Fibroblast of pulmonary artery (primary cell): ENCODE measurements at regions not wholly inside any gene's neighbourhood (a gene's known extent, or its start where the extent isn't known, plus 50 kb on each side); places are given as distances from the start of the nearest gene placed in this dataset.

Experiments used
- DNase-seq: peaks from one replicate; pipeline ENCODE4 v3.0.0-alpha.2; 2010; ENCODE audit warnings: low read depth
- H3K4me3 ChIP-seq: replicated peaks from 2 replicates; pipeline ENCODE4 v1.5.1; 2011; ENCODE audit warnings: low read depth, mild to moderate bottlenecking, control low read depth, low read length, moderate library complexity
- TF ChIP-seq, protein P1 (sequence below): IDR thresholded peaks from 2 replicates; pipeline ENCODE4 v1.5.1; 2011; ENCODE audit warnings: mild to moderate bottlenecking, control low read depth, low read length, inconsistent platforms; ENCODE audit errors: missing control alignments

DNA sequence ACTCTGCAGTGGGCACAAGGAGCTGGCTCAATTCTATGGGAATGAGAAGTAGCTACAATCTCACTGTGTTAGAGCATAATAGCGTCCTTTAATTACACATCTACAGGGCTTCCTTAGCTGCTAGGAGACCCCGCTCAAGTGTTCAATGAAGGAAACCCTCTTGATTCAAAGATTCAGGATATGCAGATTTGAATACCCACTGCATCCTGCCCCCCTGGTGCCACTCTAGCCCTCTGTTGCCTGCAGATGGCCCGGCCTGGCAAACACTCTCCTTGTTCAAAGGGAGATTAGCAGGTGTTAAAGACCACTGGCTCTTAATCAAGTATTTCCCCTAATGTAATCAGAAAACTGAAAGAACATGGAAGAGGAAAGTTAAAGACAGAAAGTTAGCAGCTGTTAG, 356.6 kb downstream of the VGLL3 start:
- DNase-seq: no peak
- no peak overlapping the region for H3K4me3 ChIP-seq
- TF ChIP-seq, protein P1, sequence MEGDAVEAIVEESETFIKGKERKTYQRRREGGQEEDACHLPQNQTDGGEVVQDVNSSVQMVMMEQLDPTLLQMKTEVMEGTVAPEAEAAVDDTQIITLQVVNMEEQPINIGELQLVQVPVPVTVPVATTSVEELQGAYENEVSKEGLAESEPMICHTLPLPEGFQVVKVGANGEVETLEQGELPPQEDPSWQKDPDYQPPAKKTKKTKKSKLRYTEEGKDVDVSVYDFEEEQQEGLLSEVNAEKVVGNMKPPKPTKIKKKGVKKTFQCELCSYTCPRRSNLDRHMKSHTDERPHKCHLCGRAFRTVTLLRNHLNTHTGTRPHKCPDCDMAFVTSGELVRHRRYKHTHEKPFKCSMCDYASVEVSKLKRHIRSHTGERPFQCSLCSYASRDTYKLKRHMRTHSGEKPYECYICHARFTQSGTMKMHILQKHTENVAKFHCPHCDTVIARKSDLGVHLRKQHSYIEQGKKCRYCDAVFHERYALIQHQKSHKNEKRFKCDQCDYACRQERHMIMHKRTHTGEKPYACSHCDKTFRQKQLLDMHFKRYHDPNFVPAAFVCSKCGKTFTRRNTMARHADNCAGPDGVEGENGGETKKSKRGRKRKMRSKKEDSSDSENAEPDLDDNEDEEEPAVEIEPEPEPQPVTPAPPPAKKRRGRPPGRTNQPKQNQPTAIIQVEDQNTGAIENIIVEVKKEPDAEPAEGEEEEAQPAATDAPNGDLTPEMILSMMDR: no peak

DNA sequence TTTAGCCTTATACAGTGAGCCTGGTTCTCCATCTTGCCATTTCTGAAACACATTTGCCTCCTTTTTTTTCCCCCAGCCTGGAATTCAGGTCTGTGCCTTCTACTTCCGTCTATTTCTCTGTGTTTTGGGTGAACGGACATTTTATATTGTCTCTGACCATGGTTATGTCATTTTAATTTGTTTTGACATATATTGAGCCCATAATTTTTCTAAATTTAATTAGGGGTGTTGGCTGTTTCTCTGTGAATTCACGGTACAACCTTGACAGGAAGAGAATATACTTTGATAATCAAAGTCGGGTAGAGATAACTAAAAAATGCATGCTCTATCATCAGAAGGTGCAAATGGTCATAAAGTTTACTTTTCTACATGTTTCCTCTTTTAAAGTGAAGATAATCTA, 361.4 kb downstream of the VGLL3 start:
- TF ChIP-seq, protein P1: no peak
- no peak overlapping the region for H3K4me3 ChIP-seq
- no peak for DNase-seq

DNA sequence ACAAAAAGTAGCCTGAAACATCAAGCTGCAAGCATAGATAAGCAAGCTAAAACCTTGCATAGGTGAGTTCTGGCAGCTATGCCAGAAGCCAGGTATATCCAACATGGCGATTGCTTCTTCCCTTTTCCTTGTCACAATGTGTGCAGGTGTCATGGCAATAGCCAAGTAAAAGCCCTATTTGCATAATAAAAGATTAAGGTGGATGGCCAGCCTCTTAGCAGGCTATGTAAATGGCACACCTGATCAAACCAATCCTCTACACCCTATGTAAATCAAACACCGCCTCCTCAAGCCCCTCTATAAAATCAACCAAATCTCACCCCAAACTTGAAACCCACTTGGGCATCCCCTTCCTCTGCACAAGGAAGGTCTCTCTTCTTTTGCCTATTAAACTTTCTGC, 366.8 kb downstream of the VGLL3 start:
- no peak overlapping the region for H3K4me3 ChIP-seq
- TF ChIP-seq, protein P1: no peak
- no peak for DNase-seq

DNA sequence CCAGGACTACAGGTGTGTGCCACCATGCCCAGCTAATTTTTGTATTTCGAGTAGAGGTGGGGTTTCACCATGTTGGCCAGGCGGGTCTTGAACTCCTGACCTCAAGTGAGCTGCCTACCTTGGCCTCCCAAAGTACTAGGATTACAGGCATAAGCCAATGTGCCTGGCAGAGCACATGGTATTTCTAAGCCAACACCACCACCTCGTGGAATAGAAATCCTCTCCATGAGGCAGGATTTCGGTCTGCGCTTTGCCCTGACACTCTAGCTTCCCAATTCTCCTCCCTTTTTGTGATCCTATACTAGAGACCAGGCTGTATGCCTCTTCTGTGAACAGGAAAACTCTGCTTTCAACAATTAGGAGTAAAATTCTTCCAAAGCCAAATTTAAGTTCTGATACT, 372.2 kb downstream of the VGLL3 start:
- H3K4me3 ChIP-seq: no peak overlapping the region
- TF ChIP-seq, protein P1: no peak
- no peak for DNase-seq

DNA sequence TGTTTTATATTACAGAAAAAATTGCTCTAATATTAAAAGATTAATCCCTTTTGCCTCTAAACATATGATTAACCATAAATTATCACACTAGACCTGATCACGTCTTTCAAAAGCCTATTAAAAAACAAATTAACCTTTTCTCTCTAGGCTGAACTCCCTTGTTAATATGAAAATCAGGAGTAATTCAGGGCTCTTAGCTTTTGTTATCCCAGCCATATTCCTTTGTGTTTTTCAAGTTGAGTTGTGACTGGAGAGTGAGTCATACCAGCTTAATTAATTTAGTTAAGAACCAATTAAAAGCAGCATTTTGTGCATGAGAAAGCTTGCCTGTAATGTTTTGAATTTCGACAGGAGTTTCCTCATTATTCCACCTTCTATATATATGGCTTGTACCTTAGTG, 385.8 kb downstream of the VGLL3 start:
- H3K4me3 ChIP-seq: no peak overlapping the region
- DNase-seq: no peak
- TF ChIP-seq, protein P1: no peak

DNA sequence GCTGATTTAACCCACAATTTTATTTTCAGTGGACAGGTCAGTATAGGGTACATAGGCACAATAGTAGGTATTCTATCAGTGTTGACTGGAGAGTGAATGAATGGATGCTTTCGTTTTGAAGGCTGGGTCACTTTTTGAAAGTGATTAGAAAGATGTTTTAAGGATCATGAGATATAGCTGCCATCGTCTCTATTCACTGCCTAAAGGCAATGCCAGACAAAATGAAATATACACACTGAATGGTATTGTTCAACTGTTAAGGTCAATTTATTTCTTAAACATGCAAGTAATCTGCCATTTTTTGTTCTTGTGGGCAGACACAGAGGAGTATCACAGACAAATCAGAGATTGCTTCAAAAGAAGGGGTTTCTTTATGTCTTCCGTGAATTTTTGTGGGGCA, 395.3 kb downstream of the VGLL3 start:
- TF ChIP-seq, protein P1: no peak
- DNase-seq: no peak
- no peak overlapping the region for H3K4me3 ChIP-seq

DNA sequence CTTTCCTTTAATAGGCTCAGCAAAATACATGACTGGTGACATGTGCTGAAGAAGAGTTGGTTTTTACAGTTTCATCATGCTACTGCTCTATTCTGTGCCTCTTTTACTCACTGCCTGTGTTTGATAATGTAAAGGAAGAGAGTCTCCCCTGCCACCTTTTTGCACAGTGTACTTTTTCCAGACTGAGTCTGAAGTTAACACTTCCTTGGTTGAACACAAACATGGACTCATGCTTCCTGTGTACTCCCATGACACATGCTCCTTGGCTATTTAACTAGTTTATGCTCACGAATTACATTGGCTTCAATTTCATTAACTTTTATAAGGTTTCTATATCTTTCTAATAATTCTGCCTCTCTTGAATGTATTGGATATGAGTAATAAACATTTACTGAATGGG, 396.1 kb downstream of the VGLL3 start:
- TF ChIP-seq, protein P1: no peak
- no peak overlapping the region for H3K4me3 ChIP-seq
- DNase-seq: no peak
